ENCODE measurements at regions not wholly inside any gene's neighbourhood (a gene's known extent, or its start where the extent isn't known, plus 50 kb on each side); places are given as distances from the start of the nearest gene placed in this dataset.

DNA sequence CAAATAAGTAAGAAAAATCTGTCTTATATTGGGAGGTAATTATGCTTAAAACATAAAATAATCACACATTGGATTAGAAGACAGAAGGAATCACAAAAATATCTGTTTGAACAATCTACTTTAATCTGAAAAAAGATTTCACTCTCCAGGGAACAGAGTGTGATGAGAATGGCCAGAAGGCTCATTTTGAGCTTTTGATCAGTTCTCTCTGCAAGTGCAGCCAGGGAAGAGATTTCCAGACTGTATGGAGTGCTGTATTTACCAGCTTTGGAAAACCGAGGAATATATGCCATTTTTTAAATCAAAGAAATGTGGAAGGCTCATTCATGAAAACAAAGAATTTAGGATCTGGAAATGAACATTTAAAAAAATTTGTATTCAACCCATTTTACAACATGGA, 83.0 kb upstream of the WAC start:
- ATAC-seq (no peak), DNase-seq (ENCODE audit: extremely low read depth in 1 of 4, low spot score in 3 of 4) (no peak), FAIRE-seq (no peak)
- Histone ChIP-seq H3K27ac (ENCODE audit: extremely low read depth, low read depth, low read length) (no peak overlapping the region), H3K79me2 (ENCODE audit: control insufficient read depth, insufficient read depth, low read length) (no peaks in the 10 kb centered on the region), H3K36me3 (ENCODE audit: control insufficient read depth, insufficient read depth, low read length) (no peaks in the 10 kb centered on the region), H3K9ac (ENCODE audit: insufficient read depth in 1 of 2, low read depth in 2 of 2, low read length in 2 of 2) (no peak overlapping the region), H3K9me3 (replicated peaks; ENCODE audit: control insufficient read depth, insufficient read depth, low read depth, low read length) (no peaks in the 10 kb centered on the region), H3K9me1 (ENCODE audit: control insufficient read depth, insufficient read depth, low read length) (no peaks in the 10 kb centered on the region), H3K4me2 (ENCODE audit: insufficient read depth, low read length) (no peak overlapping the region), H4K20me1 (replicated peaks; ENCODE audit: control insufficient read depth, insufficient read depth, low read length) (no peaks in the 10 kb centered on the region), H3K4me3 (no peak overlapping the region), H2AFZ (ENCODE audit: low read depth, low read length) (no peak overlapping the region), H3K27me3 (ENCODE audit: control insufficient read depth in 2 of 2, insufficient read depth in 2 of 2, low read length in 2 of 2) (peaks cover 22 to 30% of the 10 kb centered on the region in 2 experiments), H3K4me1 (replicated peaks in 1 of 2; ENCODE audit: control insufficient read depth in 2 of 2, insufficient read depth in 2 of 2, low read length in 2 of 2) (no peaks in the 10 kb centered on the region; a peak in 1 of 5 replicates)
- 0% methylated on average over 1 of the region's 1 CpG for WGBS (ENCODE audit: insufficient coverage, low coverage, missing lambda C conversion rate)
- in situ Hi-C loops (cut with MboI) = no loop called here
- no TSS peak for BruUV-seq (replicated peaks)
- CTCF ChIA-PET (ENCODE audit: low intra/inter-chr PET ratio) = no interaction called here
- no peak for TF ChIP-seq TRIM24 (IDR thresholded peaks at IDR 0.05)
- no peak for TF ChIP-seq GATAD2A (IDR thresholded peaks at IDR 0.05)
- no peak for TF ChIP-seq KAT8 (IDR thresholded peaks at IDR 0.05; ENCODE audit: low read depth)
- no peak for TF ChIP-seq THRA (IDR thresholded peaks at IDR 0.05)
- TF ChIP-seq ZNF583 (CRISPR knock-in tag; IDR thresholded peaks at IDR 0.05) = no peak
- no peak for TF ChIP-seq ELF2 (CRISPR knock-in tag; IDR thresholded peaks at IDR 0.05)
- no peak for TF ChIP-seq TAF9B (IDR thresholded peaks at IDR 0.05; ENCODE audit: partially characterized antibody)
- no peak for TF ChIP-seq FOXJ3 (CRISPR knock-in tag; IDR thresholded peaks at IDR 0.05)
- intact Hi-C loops (cut with micrococcal nuclease) = no loop called here
- POLR2A ChIA-PET = no interaction called here
